ENCODE measurements at regions not wholly inside any gene's neighbourhood (a gene's known extent, or its start where the extent isn't known, plus 50 kb on each side); places are given as distances from the start of the nearest gene placed in this dataset.
A peak's percentile ranks its signal among the peaks of the same experiment; 100 is the strongest.
"Not testable (repeated sequence)": the region's sequence is repeated elsewhere in the genome, so short reads cannot be mapped to it uniquely, and the experiment has no call there.

DNA sequence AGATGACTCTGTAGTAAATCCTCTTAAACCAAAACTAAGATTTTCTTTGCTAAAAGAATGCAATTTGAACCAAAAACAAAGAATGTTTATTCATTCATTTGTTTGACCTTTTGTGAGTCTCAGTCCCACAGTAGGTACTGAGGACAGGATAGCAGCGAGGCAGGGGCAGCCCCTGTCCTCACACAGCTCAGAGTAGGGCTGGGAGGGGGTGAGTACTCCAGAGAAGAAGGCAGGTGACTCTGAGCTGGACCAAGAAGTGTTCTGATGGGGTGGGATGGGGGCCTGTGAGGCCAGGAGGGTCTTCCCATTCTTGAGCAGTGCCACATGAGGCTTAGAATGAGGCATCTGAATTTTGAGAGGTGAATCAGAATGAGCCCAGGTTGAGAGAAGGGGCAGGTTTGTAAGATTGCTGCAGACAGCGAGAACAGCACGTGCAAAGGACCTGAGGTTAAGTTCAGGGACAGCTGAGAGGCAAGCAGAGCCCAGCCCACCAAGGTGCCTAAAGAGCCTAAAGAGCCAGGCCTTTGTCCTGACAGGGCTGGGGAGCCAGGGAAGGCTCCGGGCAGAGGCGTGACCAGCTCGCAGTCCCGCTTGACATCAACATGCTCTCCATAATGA is 56.9 kb upstream of the CHST15 start:
- no peak for DNase-seq

DNA sequence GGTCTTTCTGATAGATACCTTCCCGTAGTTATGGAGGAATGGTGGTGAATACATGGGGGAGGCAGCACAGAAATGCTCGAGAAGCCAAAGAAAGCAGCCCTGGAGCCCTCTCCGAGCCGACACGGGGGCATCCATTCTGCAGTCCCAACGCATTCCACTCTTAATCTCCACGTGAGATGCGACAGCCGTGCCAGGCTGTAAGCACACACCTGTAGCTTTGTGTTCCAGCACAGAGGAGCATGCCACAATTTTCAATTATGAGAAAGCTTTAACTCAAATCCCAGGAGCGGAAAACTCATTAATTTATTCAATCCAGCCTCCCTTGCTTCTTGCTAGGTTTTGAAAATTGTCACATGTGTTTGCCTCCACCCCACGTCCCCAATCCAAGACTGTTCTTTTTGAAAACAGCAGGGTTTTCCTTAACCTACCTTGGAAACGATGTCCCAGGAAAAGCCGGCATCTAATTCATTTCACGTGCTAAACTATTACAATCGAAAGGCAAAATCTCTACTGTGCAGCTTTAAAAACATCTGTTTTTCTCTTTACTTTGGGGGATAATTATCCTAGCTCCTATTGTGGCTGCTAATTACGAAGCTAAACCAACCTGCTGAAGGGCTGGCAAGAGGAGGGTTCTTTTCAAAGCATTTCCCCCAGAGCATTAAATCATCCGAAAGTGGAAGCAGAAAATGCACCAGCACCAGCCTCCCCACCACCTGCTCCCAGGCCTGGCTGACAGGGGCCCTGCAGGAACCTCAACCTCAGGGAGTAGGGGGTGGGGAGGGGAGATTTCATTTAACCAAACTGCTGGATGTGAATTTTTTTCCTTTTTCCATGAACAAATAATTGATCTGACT is 56.0 kb upstream of the CHST15 start:
- DNase-seq: peak in 1 of 3 donors; percentile 52

DNA sequence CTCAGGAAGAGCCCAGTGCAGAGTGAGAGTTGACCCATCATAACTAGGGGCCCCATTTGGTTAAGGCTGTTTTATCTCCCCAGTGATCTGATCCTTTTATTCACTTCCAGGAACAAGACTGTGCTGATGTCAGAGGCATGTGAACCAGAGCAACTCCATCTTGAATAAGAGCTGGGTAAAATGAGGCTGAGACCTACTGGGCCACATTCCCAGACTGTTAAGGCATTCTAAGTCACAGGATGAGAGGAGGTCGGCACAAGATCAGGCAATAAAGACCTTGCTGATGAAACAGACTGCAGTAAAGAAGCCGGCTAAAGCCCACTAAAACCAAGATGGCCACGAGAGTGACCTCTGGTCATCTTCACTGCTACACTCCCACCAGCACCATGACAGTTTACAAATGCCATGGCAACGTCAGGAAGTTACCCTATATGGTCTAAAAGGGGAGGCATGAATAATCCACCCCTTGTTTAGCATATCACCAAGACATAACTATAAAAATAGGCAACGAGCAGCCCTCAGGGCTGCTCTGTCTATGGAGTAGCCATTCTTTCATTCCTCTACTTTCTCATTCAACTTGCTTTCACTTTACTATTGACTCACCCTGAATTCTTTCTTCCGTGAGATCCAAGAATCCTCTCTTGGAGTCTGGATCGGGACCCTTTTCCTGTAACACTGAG is 55.3 kb upstream of the CHST15 start:
- not testable (repeated sequence) for DNase-seq

DNA sequence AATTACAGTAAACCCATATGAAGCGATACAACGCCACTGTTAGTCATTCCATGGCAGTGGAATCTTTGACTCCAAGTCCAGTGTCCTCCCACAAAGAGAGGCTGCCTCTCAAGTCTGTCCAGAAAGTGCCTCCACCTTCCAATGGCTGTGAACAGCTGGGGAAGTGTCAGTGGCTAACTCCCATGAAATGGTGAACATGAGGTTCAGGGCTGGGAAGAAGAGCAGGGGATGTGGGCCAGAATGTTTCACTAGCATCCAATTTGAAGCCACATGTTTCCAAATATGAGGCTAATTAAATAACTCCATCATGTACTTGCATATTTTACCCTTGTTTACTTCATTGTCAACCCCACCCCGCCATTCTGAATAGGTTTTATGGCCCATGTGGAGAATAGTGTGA is 53.1 kb upstream of the CHST15 start:
- no peak for DNase-seq

DNA sequence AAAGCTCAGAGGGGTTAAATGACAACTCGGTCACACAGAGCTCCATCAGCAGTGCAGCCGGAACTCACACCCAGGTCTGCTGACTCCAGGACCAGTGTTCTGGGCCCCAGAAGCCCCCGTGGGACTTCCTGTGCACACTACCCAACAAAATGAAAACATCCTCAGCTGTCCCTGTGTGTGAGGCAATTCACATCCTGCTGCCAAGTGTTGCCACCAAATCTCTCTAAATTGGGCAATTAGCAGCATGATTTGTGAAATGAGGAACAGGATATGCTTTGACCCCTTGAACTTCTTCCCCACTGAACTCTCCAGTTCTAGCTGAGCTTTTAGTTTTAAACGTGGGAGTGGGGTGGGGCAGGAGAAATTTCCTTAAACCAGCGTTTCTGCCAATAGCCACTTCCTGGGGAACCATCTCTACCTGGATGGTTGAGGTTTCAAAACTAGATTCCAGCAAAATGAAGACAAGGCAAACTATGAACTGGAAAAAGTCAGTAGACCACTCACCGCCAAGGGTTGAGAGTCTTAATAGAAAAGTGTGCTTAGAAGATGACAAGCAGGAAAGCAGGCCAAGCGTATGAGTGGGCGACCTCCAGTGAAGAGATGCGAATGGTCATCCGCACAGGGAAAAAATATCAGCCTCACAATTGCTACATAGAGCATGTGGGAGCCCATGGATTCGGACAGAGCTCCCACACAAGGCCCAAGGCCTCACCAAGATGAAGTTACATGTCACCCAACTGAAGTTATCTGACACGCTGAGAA is 51.9 kb upstream of the CHST15 start:
- peak in 1 of 3 donors; percentile 60 for DNase-seq

DNA sequence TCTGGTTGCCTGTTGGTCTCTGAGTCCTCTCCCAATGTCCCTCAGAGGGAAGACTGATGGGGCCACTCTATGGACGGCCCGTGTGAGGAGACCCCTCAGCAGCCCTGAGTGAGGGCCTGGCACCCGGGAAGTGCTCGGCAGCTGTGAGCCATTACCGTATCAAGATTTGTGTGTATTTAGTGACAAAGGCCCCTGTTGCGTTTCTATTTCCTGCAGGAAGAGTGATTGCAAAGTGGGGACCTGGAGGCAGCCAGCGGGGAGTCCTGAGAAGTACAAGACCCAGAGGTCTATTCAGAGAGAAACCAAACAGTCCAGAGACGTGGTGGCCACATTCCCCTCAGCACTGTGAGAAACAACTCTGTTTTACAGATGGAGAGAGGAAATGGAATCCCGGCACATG is 51.1 kb upstream of the CHST15 start:
- DNase-seq: no peak

DNA sequence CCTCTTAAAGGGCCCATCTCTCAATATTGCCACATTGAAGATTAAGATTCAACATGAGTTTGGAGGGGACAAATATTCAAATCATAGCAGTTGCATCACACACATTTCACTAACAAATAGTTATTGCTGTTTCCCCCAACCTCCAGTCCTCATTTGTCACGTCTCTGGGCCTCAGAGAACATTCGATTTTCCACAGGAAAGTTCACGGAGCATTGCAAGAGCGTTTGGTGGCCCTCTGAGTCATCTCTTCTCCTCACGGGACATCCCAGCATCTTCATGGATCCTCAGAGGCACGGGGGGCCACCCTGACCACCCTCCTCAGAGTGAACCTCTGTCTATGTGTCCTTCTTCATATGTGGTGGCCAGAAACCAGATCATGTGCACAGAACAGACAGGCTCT is 50.3 kb upstream of the CHST15 start:
- no peak for DNase-seq

Data from muscle of back (tissue), 3 donors.